ENCODE measurements at regions not wholly inside any gene's neighbourhood (a gene's known extent, or its start where the extent isn't known, plus 50 kb on each side); places are given as distances from the start of the nearest gene placed in this dataset.
"Not testable (repeated sequence)": the region's sequence is repeated elsewhere in the genome, so short reads cannot be mapped to it uniquely, and the experiment has no call there.

DNA sequence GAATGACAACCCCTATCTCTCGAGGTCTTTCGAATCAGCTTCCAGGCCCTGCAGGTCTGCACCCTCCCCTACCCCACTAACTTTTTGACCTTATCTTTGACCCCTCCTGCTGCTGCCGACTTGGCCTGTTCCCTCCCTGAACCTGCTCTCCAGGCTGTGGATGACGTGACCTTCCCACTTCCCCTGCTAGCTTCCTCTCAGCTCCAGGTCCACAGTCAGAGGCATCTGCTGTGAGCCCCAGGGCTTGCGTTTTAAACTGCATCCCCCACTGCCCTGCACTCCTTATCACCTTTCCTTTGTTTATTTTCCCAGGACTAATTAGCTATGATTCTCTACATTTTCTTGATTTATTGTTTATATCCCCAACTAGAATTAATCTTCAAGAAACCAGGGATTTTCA, 71.2 kb upstream of the ALKAL2 start:
- Histone ChIP-seq H3K4ac (ENCODE audit: low read depth, low read length) (no peak overlapping the region), H4K91ac (ENCODE audit: low read depth, low read length) (no peak overlapping the region), H3K36me3 (ENCODE audit: control insufficient read depth in 1 of 2, insufficient read depth in 2 of 2, low read length in 2 of 2) (no peaks in the 10 kb centered on the region), H3K4me3 (ENCODE audit: low read depth, low read length) (no peak overlapping the region), H2AFZ (ENCODE audit: insufficient read depth, low read length, poor library complexity) (no peak overlapping the region), H3K14ac (ENCODE audit: low read length) (no peak overlapping the region), H3K4me2 (ENCODE audit: low read length) (no peak overlapping the region), H3K79me1 (ENCODE audit: low read length) (no peaks in the 10 kb centered on the region), H4K12ac (ENCODE audit: low read depth, low read length) (no peak overlapping the region), H2BK120ac (ENCODE audit: insufficient read depth, low read length, poor library complexity) (no peak overlapping the region), H3K18ac (ENCODE audit: low read length) (no peak overlapping the region), H3K79me2 (ENCODE audit: control insufficient read depth, insufficient read depth, low read length, poor library complexity) (no peaks in the 10 kb centered on the region), H4K8ac (ENCODE audit: low read depth, low read length) (no peak overlapping the region), H2AK5ac (ENCODE audit: low read length) (no peak overlapping the region), H3K27ac (ENCODE audit: low read depth, low read length) (no peak overlapping the region), H3K9me3 (ENCODE audit: insufficient read depth, low read depth, low read length) (no peaks in the 10 kb centered on the region), H3K23ac (ENCODE audit: low read length) (no peak overlapping the region), H2BK5ac (ENCODE audit: low read depth, low read length, poor library complexity) (no peak overlapping the region), H3K9ac (ENCODE audit: low read length) (no peak overlapping the region), H3K4me1 (ENCODE audit: control insufficient read depth in 1 of 2, insufficient read depth in 2 of 2, low read length in 2 of 2) (no peaks in the 10 kb centered on the region), H2BK12ac (ENCODE audit: low read length) (no peak overlapping the region), H3K27me3 (ENCODE audit: insufficient read depth, low read length) (no peaks in the 10 kb centered on the region)
- WGBS (ENCODE audit: extremely low coverage, insufficient coverage, insufficient read length): no CpG with 5 or more reads among the region's 5 CpGs
- no peak for DNase-seq

GRCh38 chr2:357811-358210, 69.9 kb upstream of the ALKAL2 start:
- Histone ChIP-seq H3K14ac (ENCODE audit: low read length) (no peak overlapping the region), H3K18ac (ENCODE audit: low read length) (no peak overlapping the region), H3K9ac (ENCODE audit: low read length) (no peak overlapping the region), H2AK5ac (ENCODE audit: low read length) (no peak overlapping the region), H2AFZ (ENCODE audit: insufficient read depth, low read length, poor library complexity) (no peak overlapping the region), H3K4ac (ENCODE audit: low read depth, low read length) (no peak overlapping the region), H3K9me3 (ENCODE audit: insufficient read depth, low read depth, low read length) (no peaks in the 10 kb centered on the region), H2BK12ac (ENCODE audit: low read length) (no peak overlapping the region), H3K4me3 (ENCODE audit: low read depth, low read length) (no peak overlapping the region), H3K79me2 (ENCODE audit: control insufficient read depth, insufficient read depth, low read length, poor library complexity) (no peaks in the 10 kb centered on the region), H2BK5ac (ENCODE audit: low read depth, low read length, poor library complexity) (no peak overlapping the region), H4K8ac (ENCODE audit: low read depth, low read length) (no peak overlapping the region), H3K27me3 (ENCODE audit: insufficient read depth, low read length) (no peaks in the 10 kb centered on the region), H4K91ac (ENCODE audit: low read depth, low read length) (no peak overlapping the region), H3K4me2 (ENCODE audit: low read length) (no peak overlapping the region), H4K12ac (ENCODE audit: low read depth, low read length) (no peak overlapping the region), H3K79me1 (ENCODE audit: low read length) (no peaks in the 10 kb centered on the region), H3K4me1 (ENCODE audit: control insufficient read depth in 1 of 2, insufficient read depth in 2 of 2, low read length in 2 of 2) (no peaks in the 10 kb centered on the region), H3K27ac (ENCODE audit: low read depth, low read length) (no peak overlapping the region), H3K36me3 (ENCODE audit: control insufficient read depth in 1 of 2, insufficient read depth in 2 of 2, low read length in 2 of 2) (no peaks in the 10 kb centered on the region), H3K23ac (ENCODE audit: low read length) (no peak overlapping the region), H2BK120ac (ENCODE audit: insufficient read depth, low read length, poor library complexity) (no peak overlapping the region)
- WGBS (ENCODE audit: extremely low coverage, insufficient coverage, insufficient read length): no CpG with 5 or more reads among the region's 2 CpGs
- DNase-seq: no peak

DNA sequence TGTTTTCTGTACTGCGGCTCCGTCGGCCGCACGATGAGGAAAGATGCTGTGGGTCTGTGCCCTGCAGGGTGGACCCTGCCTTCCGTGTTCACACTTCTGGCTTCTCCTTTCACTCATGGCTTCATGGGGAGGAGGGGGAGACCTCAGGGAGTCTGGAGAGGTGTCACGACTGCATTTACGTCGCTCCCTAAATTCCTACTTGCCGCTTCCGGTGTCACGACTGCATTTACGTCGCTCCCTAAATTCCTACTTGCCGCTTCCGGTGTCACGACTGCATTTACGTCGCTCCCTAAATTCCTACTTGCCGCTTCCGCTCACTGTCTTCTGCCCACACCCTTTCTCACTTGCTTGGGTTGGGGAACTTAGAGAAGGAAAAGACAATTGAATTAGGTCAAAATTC, 68.4 kb upstream of the ALKAL2 start:
- H3K27me3 ChIP-seq (ENCODE audit: insufficient read depth, low read length); H3K9me3 ChIP-seq (ENCODE audit: insufficient read depth, low read depth, low read length); H3K4ac ChIP-seq (ENCODE audit: low read depth, low read length); H3K4me2 ChIP-seq (ENCODE audit: low read length); H3K23ac ChIP-seq (ENCODE audit: low read length); H3K18ac ChIP-seq (ENCODE audit: low read length); H3K79me2 ChIP-seq (ENCODE audit: control insufficient read depth, insufficient read depth, low read length, poor library complexity); DNase-seq; H3K14ac ChIP-seq (ENCODE audit: low read length); H3K4me3 ChIP-seq (ENCODE audit: low read depth, low read length); H2BK120ac ChIP-seq (ENCODE audit: insufficient read depth, low read length, poor library complexity); H2AFZ ChIP-seq (ENCODE audit: insufficient read depth, low read length, poor library complexity); H3K9ac ChIP-seq (ENCODE audit: low read length); H4K8ac ChIP-seq (ENCODE audit: low read depth, low read length); H2BK5ac ChIP-seq (ENCODE audit: low read depth, low read length, poor library complexity); H4K91ac ChIP-seq (ENCODE audit: low read depth, low read length); H3K4me1 ChIP-seq (ENCODE audit: control insufficient read depth in 1 of 2, insufficient read depth in 2 of 2, low read length in 2 of 2); H4K12ac ChIP-seq (ENCODE audit: low read depth, low read length); H3K27ac ChIP-seq (ENCODE audit: low read depth, low read length); H3K79me1 ChIP-seq (ENCODE audit: low read length); H2BK12ac ChIP-seq (ENCODE audit: low read length); H3K36me3 ChIP-seq (ENCODE audit: control insufficient read depth in 1 of 2, insufficient read depth in 2 of 2, low read length in 2 of 2); H2AK5ac ChIP-seq (ENCODE audit: low read length): not testable (repeated sequence)
- WGBS (ENCODE audit: extremely low coverage, insufficient coverage, insufficient read length): no CpG with 5 or more reads among the region's 21 CpGs

DNA sequence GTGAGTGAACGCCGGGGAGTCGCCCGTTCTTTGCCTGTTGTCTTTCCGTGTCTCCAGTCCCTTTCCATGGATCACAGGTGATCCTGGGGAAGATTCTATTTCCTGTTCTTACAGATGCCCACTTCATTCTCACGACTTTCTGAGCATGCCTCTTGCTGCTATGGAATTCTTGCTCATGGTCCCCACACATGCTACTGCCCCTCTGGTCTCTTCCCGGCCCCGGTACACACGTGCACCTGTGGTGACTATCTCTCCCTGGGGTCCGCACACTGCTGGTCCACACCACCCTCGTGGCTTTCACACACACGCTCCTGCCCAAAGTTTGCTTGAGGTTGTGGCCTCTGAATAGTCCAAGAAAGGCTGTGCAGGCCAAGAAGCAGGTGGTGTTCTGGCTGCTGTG, 67.9 kb upstream of the ALKAL2 start:
- Histone ChIP-seq H3K4me3 (ENCODE audit: low read depth, low read length) (no peak overlapping the region), H4K8ac (ENCODE audit: low read depth, low read length) (no peak overlapping the region), H4K12ac (ENCODE audit: low read depth, low read length) (no peak overlapping the region), H3K4me1 (ENCODE audit: control insufficient read depth in 1 of 2, insufficient read depth in 2 of 2, low read length in 2 of 2) (no peaks in the 10 kb centered on the region), H3K36me3 (ENCODE audit: control insufficient read depth in 1 of 2, insufficient read depth in 2 of 2, low read length in 2 of 2) (no peaks in the 10 kb centered on the region), H3K23ac (ENCODE audit: low read length) (no peak overlapping the region), H2BK120ac (ENCODE audit: insufficient read depth, low read length, poor library complexity) (no peak overlapping the region), H3K79me2 (ENCODE audit: control insufficient read depth, insufficient read depth, low read length, poor library complexity) (no peaks in the 10 kb centered on the region), H2BK5ac (ENCODE audit: low read depth, low read length, poor library complexity) (no peak overlapping the region), H3K14ac (ENCODE audit: low read length) (no peak overlapping the region), H3K9me3 (ENCODE audit: insufficient read depth, low read depth, low read length) (no peaks in the 10 kb centered on the region), H3K9ac (ENCODE audit: low read length) (no peak overlapping the region), H2BK12ac (ENCODE audit: low read length) (no peak overlapping the region), H3K27ac (ENCODE audit: low read depth, low read length) (no peak overlapping the region), H3K4me2 (ENCODE audit: low read length) (no peak overlapping the region), H3K79me1 (ENCODE audit: low read length) (no peaks in the 10 kb centered on the region), H3K4ac (ENCODE audit: low read depth, low read length) (no peak overlapping the region), H4K91ac (ENCODE audit: low read depth, low read length) (no peak overlapping the region), H3K18ac (ENCODE audit: low read length) (no peak overlapping the region), H3K27me3 (ENCODE audit: insufficient read depth, low read length) (no peaks in the 10 kb centered on the region), H2AK5ac (ENCODE audit: low read length) (no peak overlapping the region), H2AFZ (ENCODE audit: insufficient read depth, low read length, poor library complexity) (no peak overlapping the region)
- DNase-seq: no peak
- WGBS (ENCODE audit: extremely low coverage, insufficient coverage, insufficient read length): no CpG with 5 or more reads among the region's 12 CpGs
